T-cell (primary cell): ENCODE measurements at regions not wholly inside any gene's neighbourhood (a gene's known extent, or its start where the extent isn't known, plus 50 kb on each side); places are given as distances from the start of the nearest gene placed in this dataset.

ENCODE experiments used
- ATAC-seq, 4 experiments: fragments of 200-7000 bp in 3 of 4; fragments of 150-1000 bp in 1 of 4; cut with Tn5 transposase; replicated peaks in 1 of 4; 1 replicate in 3 of 4; 2 replicates in 1 of 4; pipeline ENCODE4 v1.10.0; 2021; ENCODE audit warnings: moderate library complexity in 3 of 4, mild to moderate bottlenecking in 2 of 4, moderate number of reproducible peaks in 1 of 4
- CTCF ChIA-PET, 2 donors: fragments of 300-600 bp; sonication (Branson Sonifier 250); formaldehyde crosslinking; loops; one replicate each; lab custom pipeline; 2022; ENCODE audit warnings: antibody characterized with exemption in 2 of 2; lab: Charles Lee
- POLR2A ChIA-PET, 2 donors: fragments of 300-600 bp; sonication (Branson Sonifier 250); formaldehyde crosslinking; loops; one replicate each; lab custom pipeline; 2022; ENCODE audit warnings: antibody characterized with exemption in 2 of 2; lab: Charles Lee
- DNase-seq, 35 experiments: peaks; one replicate each; pipeline versions ENCODE4 v3.0.0 to v3.0.0-alpha.2; 2013 to 2023
- H3K27ac ChIP-seq: one replicate; pipeline ENCODE4 v1.5.1; 2013; ENCODE audit warnings: low read length
- H3K27me3 ChIP-seq, 2 experiments: replicated peaks in 1 of 2; 1 replicate in 1 of 2; 2 replicates in 1 of 2; pipeline versions ENCODE4 v1.6.1 to v1.7.0; 2013; ENCODE audit warnings: low read length in 1 of 2, mixed read lengths in 1 of 2; ENCODE audit not compliant: control insufficient read depth in 2 of 2, insufficient read depth in 2 of 2; ENCODE audit errors: extremely low read depth in 1 of 2
- H3K36me3 ChIP-seq, 2 donors: 1 replicate in 1 of 2; 2 replicates in 1 of 2; pipeline versions ENCODE4 v1.6.1 to v1.7.0; 2013; ENCODE audit warnings: low read length in 1 of 2; ENCODE audit not compliant: control insufficient read depth in 2 of 2, insufficient read depth in 1 of 2; ENCODE audit errors: extremely low read depth in 1 of 2
- H3K4me1 ChIP-seq, 2 experiments: 1 replicate in 1 of 2; 2 replicates in 1 of 2; pipeline versions ENCODE4 v1.6.1 to v1.7.0; 2013; ENCODE audit warnings: low read length in 2 of 2, mixed read lengths in 1 of 2; ENCODE audit not compliant: insufficient read depth in 2 of 2, control insufficient read depth in 1 of 2; ENCODE audit errors: extremely low read depth in 1 of 2
- H3K4me3 ChIP-seq, 2 donors: 1 replicate in 1 of 2; 2 replicates in 1 of 2; pipeline versions ENCODE4 v1.5.1 to v1.7.0; 2013; ENCODE audit warnings: mild to moderate bottlenecking in 2 of 2, low read length in 1 of 2, moderate library complexity in 1 of 2; ENCODE audit not compliant: control insufficient read depth in 1 of 2; ENCODE audit errors: extremely low read depth in 1 of 2
- H3K9me3 ChIP-seq: 2 replicates; pipeline ENCODE4 v1.7.0; 2013
- H3K27ac Mint-ChIP-seq, 2 donors: one replicate each; pipeline ENCODE4 v1.8.0; 2020 to 2021; ENCODE audit warnings: mild to moderate bottlenecking in 2 of 2, mixed read lengths in 2 of 2
- H3K27me3 Mint-ChIP-seq, 2 donors: one replicate each; pipeline ENCODE4 v1.8.0; 2021 to 2022; ENCODE audit warnings: mixed read lengths in 2 of 2
- H3K36me3 Mint-ChIP-seq: one replicate; pipeline ENCODE4 v1.8.0; 2021; ENCODE audit warnings: mixed read lengths
- H3K4me1 Mint-ChIP-seq, 3 donors: one replicate each; pipeline ENCODE4 v1.8.0; 2020 to 2022; ENCODE audit warnings: mixed read lengths in 3 of 3, mild to moderate bottlenecking in 1 of 3
- H3K4me3 Mint-ChIP-seq, 3 donors: one replicate each; pipeline ENCODE4 v1.8.0; 2020 to 2022; ENCODE audit warnings: mild to moderate bottlenecking in 3 of 3, mixed read lengths in 3 of 3, moderate library complexity in 3 of 3
- H3K9me3 Mint-ChIP-seq, 3 donors: one replicate each; pipeline ENCODE4 v1.8.0; 2020 to 2022; ENCODE audit warnings: mixed read lengths in 3 of 3
- WGBS: methylation state at CpG from one replicate; pipeline ENCODE4 v1.1.5; 2013; ENCODE audit warnings: missing lambda C conversion rate; ENCODE audit not compliant: insufficient coverage; 5-methylcytosine and 5-hydroxymethylcytosine counted together

DNA sequence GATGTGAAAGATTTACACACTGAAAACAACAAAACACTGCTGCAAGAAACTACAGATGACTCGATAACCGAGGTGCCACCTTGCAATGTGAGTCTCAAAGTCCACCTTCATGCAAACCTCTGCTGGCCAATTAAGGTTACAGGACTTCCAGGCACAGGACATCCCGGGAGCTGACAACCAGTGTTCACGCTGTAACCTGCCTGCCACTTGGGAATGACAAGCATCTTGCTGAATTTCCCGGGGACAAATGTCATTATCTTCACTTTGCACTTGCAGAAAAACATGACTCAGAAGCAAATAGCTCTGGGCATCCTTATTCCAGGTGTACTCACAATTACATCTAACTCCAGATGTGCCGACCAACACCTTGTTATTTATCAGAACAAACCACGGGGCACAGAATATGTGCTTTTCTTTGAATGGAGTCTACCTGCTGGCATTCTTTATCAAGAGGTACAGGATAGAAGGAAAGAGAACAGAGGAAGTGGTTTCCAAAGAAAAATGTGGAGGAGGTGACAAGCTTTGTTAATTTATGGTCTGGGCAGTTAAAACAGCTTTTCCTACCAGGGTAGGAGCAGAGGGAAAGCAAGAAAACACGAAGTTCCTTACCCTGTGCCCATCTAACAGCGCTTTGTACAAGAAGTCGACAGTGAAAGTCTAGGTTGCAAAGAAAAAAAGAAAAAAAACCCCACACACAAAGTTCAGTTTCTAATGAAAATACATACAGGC, 72.3 kb downstream of the SHANK2 start:
- DNase-seq (no peak), ATAC-seq (no peak)
- no peaks in the 10 kb centered on the region for H3K36me3 Mint-ChIP-seq
- H3K4me1 Mint-ChIP-seq, result no peaks in the 10 kb centered on the region
- peaks cover 2% of the 10 kb centered on the region for H3K9me3 ChIP-seq
- no peak overlapping the region for H3K27ac ChIP-seq
- 66% methylated on average over 5 of the region's 10 CpGs for WGBS
- CTCF ChIA-PET, result no interaction called here
- peaks cover 7 to 25% (median 17%) of the 10 kb centered on the region in 3 donors for H3K9me3 Mint-ChIP-seq
- no peak overlapping the region for H3K4me3 Mint-ChIP-seq
- no peak overlapping the region for H3K4me3 ChIP-seq
- H3K4me1 ChIP-seq, result no peaks in the 10 kb centered on the region
- peaks cover 14 to 16% of the 10 kb centered on the region in 2 donors for H3K27me3 Mint-ChIP-seq
- no peaks in the 10 kb centered on the region for H3K36me3 ChIP-seq
- no peak overlapping the region for H3K27ac Mint-ChIP-seq
- peaks cover 0 to 6% of the 10 kb centered on the region in 2 experiments for H3K27me3 ChIP-seq
- POLR2A ChIA-PET, result no interaction called here

DNA sequence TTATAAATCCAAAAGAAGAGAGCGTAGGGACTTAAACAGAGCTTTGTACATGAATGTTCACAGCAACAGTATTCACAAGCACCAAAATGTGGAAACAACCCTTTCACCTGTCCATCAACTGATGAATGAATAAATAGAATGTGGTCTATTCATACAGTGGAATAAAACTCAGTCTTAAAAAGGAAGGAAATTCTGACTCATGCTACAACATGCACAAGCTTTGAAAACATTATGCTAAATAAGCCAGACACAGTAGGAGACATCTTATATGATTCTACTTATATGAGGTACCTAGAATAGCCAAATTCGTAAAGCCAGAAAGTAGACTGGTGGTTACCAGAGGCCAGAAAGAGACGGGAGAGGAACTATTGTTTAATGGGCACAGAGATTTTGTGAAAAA, 74.3 kb downstream of the SHANK2 start:
- no peak for ATAC-seq
- Histone ChIP-seq H3K27ac (no peak overlapping the region), H3K27me3 (peaks cover 0 to 9% of the 10 kb centered on the region in 2 experiments), H3K9me3 (peaks cover 2% of the 10 kb centered on the region), H3K4me3 (no peak overlapping the region), H3K36me3 (no peaks in the 10 kb centered on the region), H3K4me1 (no peaks in the 10 kb centered on the region)
- Mint-ChIP-seq H3K4me3 (no peak overlapping the region), H3K4me1 (no peaks in the 10 kb centered on the region), H3K27me3 (peaks cover 19 to 29% of the 10 kb centered on the region in 2 donors), H3K36me3 (no peaks in the 10 kb centered on the region), H3K9me3 (peaks cover 9 to 30% (median 19%) of the 10 kb centered on the region in 3 donors), H3K27ac (no peak overlapping the region)
- ChIA-PET CTCF (no interaction called here), POLR2A (no interaction called here)
- no peak for DNase-seq
- no CpG with 5 or more reads among the region's 3 CpGs for WGBS

DNA sequence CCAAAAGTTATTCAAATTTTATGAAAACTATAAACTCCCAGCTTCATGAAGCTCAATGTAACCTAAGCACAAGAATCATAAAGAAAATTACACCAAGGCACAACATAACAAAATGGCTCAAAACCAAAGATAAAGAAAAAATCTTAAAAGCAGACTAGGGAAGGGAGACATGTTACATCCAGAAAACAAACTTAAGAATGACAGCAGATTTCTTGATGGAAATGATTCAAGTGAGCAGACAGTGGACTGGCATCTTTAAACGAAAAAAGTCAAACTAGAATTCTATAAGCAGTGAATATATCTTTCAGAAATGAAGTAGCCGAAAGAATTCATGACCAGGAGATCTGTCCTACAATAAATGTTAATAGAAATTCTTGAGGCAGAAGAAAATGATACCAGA, 75.6 kb downstream of the SHANK2 start:
- Histone ChIP-seq H3K27me3 (peaks cover 0 to 17% of the 10 kb centered on the region in 2 experiments), H3K36me3 (no peaks in the 10 kb centered on the region), H3K9me3 (peaks cover 2% of the 10 kb centered on the region), H3K4me1 (no peaks in the 10 kb centered on the region), H3K27ac (no peak overlapping the region), H3K4me3 (no peak overlapping the region)
- H3K27ac Mint-ChIP-seq, result no peak overlapping the region
- ATAC-seq (no peak), DNase-seq (no peak)
- no peaks in the 10 kb centered on the region for H3K4me1 Mint-ChIP-seq
- POLR2A ChIA-PET, result no interaction called here
- no CpG with 5 or more reads among the region's 2 CpGs for WGBS
- H3K36me3 Mint-ChIP-seq, result no peaks in the 10 kb centered on the region
- H3K9me3 Mint-ChIP-seq, result peaks cover 9 to 30% (median 19%) of the 10 kb centered on the region in 3 donors
- no peak overlapping the region for H3K4me3 Mint-ChIP-seq
- CTCF ChIA-PET, result no interaction called here
- H3K27me3 Mint-ChIP-seq, result peaks cover 19 to 29% of the 10 kb centered on the region in 2 donors

DNA sequence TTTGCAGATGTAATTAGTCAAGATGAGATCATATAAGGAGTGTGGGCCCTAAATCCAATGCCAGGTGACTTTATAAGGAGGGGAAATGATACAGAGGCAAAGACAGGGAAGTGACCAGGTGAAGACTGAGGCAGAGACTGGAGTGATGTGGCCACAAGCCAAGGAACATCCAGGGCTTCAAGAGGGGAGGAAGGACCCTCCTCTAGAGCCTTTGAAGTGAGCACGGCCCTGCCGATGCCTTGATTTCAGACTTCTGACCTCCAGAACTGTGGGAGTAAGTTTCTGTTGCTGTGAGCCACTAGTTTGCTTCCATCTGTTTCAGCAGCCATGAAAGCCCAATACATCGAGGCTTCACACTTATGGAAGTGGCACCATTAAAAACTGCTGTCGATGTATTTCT, 78.7 kb downstream of the SHANK2 start:
- Mint-ChIP-seq H3K27ac (no peak overlapping the region), H3K9me3 (peaks cover 9 to 30% (median 19%) of the 10 kb centered on the region in 3 donors), H3K4me1 (no peaks in the 10 kb centered on the region), H3K36me3 (no peaks in the 10 kb centered on the region), H3K4me3 (no peak overlapping the region), H3K27me3 (peaks cover 15 to 19% of the 10 kb centered on the region in 2 donors)
- DNase-seq, result no peak
- H3K36me3 ChIP-seq, result no peaks in the 10 kb centered on the region
- peaks cover 2% of the 10 kb centered on the region for H3K9me3 ChIP-seq
- ChIA-PET POLR2A (no interaction called here), CTCF (no interaction called here)
- H3K27ac ChIP-seq, result no peak overlapping the region
- WGBS, result 100% methylated on average over 2 of the region's 4 CpGs
- no peak for ATAC-seq
- no peak overlapping the region for H3K4me3 ChIP-seq
- H3K4me1 ChIP-seq, result no peaks in the 10 kb centered on the region
- peaks cover 0 to 22% of the 10 kb centered on the region in 2 experiments for H3K27me3 ChIP-seq

DNA sequence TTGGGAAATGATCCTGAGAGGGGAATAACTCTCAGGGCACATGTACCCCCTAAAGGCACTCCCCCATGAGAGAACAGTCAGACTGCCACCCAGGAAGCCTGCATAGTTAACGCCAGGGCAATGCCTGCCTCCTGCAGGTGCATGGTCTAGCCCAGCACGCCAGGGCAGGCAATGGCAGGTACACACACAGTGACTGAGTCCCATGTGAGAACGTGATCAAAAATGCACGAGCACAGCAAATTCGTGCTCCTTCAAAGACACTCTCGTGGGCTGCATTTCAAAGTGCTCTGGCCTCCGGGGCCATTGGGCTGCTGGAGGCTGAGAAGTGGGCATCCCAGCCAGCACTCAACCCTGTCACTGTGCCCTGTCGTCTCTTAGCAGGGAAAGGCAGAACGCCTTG, 79.7 kb downstream of the SHANK2 start:
- Mint-ChIP-seq H3K36me3 (no peaks in the 10 kb centered on the region), H3K27me3 (peaks cover 15 to 16% of the 10 kb centered on the region in 2 donors), H3K27ac (no peak overlapping the region), H3K9me3 (peaks cover 9 to 30% (median 19%) of the 10 kb centered on the region in 3 donors), H3K4me3 (no peak overlapping the region), H3K4me1 (no peaks in the 10 kb centered on the region)
- no peak for ATAC-seq
- Histone ChIP-seq H3K9me3 (peaks cover 2% of the 10 kb centered on the region), H3K4me1 (no peaks in the 10 kb centered on the region), H3K27ac (no peak overlapping the region), H3K27me3 (peaks cover 0 to 22% of the 10 kb centered on the region in 2 experiments), H3K36me3 (no peaks in the 10 kb centered on the region), H3K4me3 (no peak overlapping the region)
- ChIA-PET POLR2A (no interaction called here), CTCF (no interaction called here)
- DNase-seq, result no peak
- 76% methylated on average over 7 of the region's 9 CpGs for WGBS

DNA sequence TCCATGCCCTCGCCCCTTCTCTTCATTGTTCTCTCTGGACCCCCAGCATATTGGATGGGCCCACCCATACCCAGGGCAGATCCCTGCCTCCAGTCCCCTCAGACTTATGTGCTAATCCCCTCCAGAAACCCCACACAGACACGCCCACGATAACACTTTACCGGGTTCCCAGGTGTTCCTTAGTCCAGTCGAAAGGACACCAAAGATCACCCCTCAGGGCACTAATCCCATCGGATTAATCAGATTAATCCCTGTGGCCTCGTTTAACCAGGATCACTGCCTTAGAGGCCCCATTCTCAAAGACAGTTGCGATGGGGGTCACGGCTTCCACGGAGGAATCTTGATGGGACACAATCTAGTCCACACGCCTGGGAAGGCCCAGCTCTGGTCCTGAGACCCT, 80.8 kb downstream of the SHANK2 start:
- peaks cover 13 to 16% of the 10 kb centered on the region in 2 donors for H3K27me3 Mint-ChIP-seq
- no peaks in the 10 kb centered on the region for H3K36me3 Mint-ChIP-seq
- H3K4me3 ChIP-seq, result no peak overlapping the region
- DNase-seq (peak in 1 of 35 experiments; percentile 4), ATAC-seq (no peak)
- H3K4me3 Mint-ChIP-seq, result no peak overlapping the region
- WGBS, result 86% methylated on average over 10 of the region's 11 CpGs
- H3K9me3 ChIP-seq, result peaks cover 2% of the 10 kb centered on the region
- peaks cover 8 to 19% (median 12%) of the 10 kb centered on the region in 3 donors for H3K9me3 Mint-ChIP-seq
- no peak overlapping the region for H3K27ac ChIP-seq
- no peak overlapping the region for H3K27ac Mint-ChIP-seq
- ChIA-PET POLR2A (no interaction called here), CTCF (no interaction called here)
- no peaks in the 10 kb centered on the region for H3K36me3 ChIP-seq
- no peaks in the 10 kb centered on the region for H3K4me1 ChIP-seq
- H3K4me1 Mint-ChIP-seq, result no peaks in the 10 kb centered on the region
- H3K27me3 ChIP-seq, result peaks cover 0 to 22% of the 10 kb centered on the region in 2 experiments
